MCF 10A (cell line): ENCODE measurements at regions not wholly inside any gene's neighbourhood (a gene's known extent, or its start where the extent isn't known, plus 50 kb on each side); places are given as distances from the start of the nearest gene placed in this dataset.
A peak's percentile ranks its signal among the peaks of the same experiment; 100 is the strongest.

ENCODE experiments used
- BruUV-seq: library from RNA; stranded (reverse); fragments of 400-500 nt; replicated peaks from 2 replicates; lab custom pipeline; 2021; lab: Mats Ljungman, UMichigan
- CTCF ChIA-PET: fragments of 300-600 bp; sonication (Branson Sonifier 250); formaldehyde crosslinking; extraction: SDS; loops from one replicate; lab custom pipeline; 2021; ENCODE audit warnings: antibody characterized with exemption, inconsistent platforms; lab: Yijun Ruan, JAX
- POLR2A ChIA-PET: fragments of 300-600, 350-650 bp; sonication (Branson Sonifier 250); formaldehyde crosslinking; extraction: SDS; loops from one replicate; lab custom pipeline; 2020; ENCODE audit warnings: antibody characterized with exemption, inconsistent platforms; lab: Yijun Ruan, JAX
- DNase-seq: peaks from one replicate; pipeline ENCODE4 v3.0.0-alpha.2; 2018; ENCODE audit not compliant: unreplicated experiment
- H3K27ac Mint-ChIP-seq: one replicate; pipeline ENCODE4 v1.8.0; 2022; ENCODE audit warnings: mild to moderate bottlenecking, low read depth, mixed read lengths; ENCODE audit not compliant: unreplicated experiment
- H3K27me3 Mint-ChIP-seq: one replicate; pipeline ENCODE4 v1.8.0; 2022; ENCODE audit warnings: mixed read lengths; ENCODE audit not compliant: insufficient read depth, unreplicated experiment
- H3K36me3 Mint-ChIP-seq: one replicate; pipeline ENCODE4 v1.8.0; 2022; ENCODE audit warnings: mild to moderate bottlenecking, moderate library complexity, mixed read lengths; ENCODE audit not compliant: insufficient read depth, unreplicated experiment
- H3K4me1 Mint-ChIP-seq: one replicate; pipeline ENCODE4 v1.8.0; 2022; ENCODE audit warnings: mixed read lengths; ENCODE audit not compliant: insufficient read depth, unreplicated experiment
- H3K4me3 Mint-ChIP-seq: one replicate; pipeline ENCODE4 v1.8.0; 2022; ENCODE audit warnings: mild to moderate bottlenecking, moderate library complexity, mixed read lengths; ENCODE audit not compliant: unreplicated experiment
- H3K9me3 Mint-ChIP-seq: one replicate; pipeline ENCODE4 v1.8.0; 2022; ENCODE audit warnings: mixed read lengths; ENCODE audit not compliant: unreplicated experiment
- intact Hi-C: fragments of 100-400 bp; cut with micrococcal nuclease; formaldehyde crosslinking; loops from 2 replicates; pipeline ENCODE4 v1.14.1; 2022
- TF ChIP-seq, protein P1 (sequence below): fragments of 200-600 bp; IDR thresholded peaks from one replicate; pipeline ENCODE4 v1.8.0; 2022; ENCODE audit warnings: antibody characterized with exemption, mild to moderate bottlenecking; ENCODE audit not compliant: unreplicated experiment

DNA sequence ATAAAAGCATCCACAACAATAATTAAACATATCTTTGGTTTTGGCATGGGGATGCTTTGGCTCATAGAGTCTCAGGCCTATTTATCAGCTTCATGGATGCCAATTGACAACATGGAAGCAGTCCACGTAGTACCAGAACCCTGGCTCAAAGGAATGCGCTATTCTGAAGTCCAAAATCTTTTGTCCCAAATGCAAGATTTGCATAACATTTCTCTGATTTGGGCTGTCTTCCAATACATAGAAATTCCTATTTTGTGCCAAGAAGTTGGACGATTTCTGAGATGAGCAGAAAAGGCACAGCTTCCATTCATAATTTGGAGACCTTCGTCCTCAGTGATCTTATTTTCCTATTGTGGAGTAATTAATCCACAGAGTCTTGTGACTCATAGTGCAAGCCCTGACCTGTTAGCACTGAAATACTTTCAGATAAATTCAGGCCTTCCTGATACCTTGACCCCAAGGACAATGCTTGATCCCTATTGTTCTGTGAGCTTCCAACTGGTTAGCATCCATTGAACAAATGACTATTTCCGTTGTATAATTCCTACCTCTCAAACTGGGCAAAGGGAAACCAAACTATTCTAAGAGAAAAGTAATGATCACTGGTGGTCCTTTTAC is 78.4 kb upstream of the CDH11 start:
- Mint-ChIP-seq H3K4me3 (no peak overlapping the region), H3K27ac (no peak overlapping the region), H3K9me3 (peaks cover 71% of the 10 kb centered on the region), H3K4me1 (no peaks in the 10 kb centered on the region), H3K27me3 (no peaks in the 10 kb centered on the region), H3K36me3 (no peaks in the 10 kb centered on the region)
- ChIA-PET CTCF (interaction anchor here (0.7 kb wide), 1 partner anchor 1012 kb away, joined by 3 read pairs; no protein-coding TSS in a partner anchor), POLR2A (no interaction called here)
- TF ChIP-seq, protein P1, sequence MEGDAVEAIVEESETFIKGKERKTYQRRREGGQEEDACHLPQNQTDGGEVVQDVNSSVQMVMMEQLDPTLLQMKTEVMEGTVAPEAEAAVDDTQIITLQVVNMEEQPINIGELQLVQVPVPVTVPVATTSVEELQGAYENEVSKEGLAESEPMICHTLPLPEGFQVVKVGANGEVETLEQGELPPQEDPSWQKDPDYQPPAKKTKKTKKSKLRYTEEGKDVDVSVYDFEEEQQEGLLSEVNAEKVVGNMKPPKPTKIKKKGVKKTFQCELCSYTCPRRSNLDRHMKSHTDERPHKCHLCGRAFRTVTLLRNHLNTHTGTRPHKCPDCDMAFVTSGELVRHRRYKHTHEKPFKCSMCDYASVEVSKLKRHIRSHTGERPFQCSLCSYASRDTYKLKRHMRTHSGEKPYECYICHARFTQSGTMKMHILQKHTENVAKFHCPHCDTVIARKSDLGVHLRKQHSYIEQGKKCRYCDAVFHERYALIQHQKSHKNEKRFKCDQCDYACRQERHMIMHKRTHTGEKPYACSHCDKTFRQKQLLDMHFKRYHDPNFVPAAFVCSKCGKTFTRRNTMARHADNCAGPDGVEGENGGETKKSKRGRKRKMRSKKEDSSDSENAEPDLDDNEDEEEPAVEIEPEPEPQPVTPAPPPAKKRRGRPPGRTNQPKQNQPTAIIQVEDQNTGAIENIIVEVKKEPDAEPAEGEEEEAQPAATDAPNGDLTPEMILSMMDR: no peak
- intact Hi-C loops: no loop called here
- DNase-seq: peak; percentile 41
- no TSS peak for BruUV-seq

DNA sequence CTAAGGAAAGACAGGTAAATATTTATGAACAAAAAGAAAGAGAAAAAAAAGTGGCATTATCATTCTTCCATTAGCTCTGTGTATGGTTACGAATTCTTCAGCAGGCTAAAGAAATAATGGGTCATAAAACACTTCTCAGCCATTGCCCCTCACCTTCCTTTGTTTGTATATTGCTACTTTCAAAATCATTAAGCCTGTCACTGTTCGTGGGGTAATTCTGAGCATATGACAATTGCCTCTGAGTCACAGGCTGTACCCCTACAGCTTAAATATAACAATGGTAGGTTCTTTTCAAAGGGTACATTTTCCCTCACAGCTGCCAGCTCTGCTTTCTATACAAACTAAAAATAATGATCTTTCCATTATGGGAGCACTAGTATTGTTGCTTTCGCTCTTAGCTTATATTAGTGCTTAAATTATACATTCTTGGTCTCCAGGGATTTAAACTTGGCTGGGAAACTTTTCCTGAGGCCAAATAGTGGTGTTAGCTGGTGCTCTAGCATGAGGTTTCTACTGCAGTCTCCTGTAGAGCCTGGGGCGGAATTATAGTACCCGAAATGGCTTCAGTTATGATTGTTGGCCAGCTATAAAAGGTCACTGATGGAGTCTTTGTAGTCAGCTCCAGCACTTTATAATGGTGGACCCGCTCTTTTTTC is 74.7 kb upstream of the CDH11 start:
- Mint-ChIP-seq H3K4me1 (no peaks in the 10 kb centered on the region), H3K9me3 (peaks cover 36% of the 10 kb centered on the region), H3K27me3 (no peaks in the 10 kb centered on the region), H3K27ac (no peak overlapping the region), H3K36me3 (no peaks in the 10 kb centered on the region), H3K4me3 (no peak overlapping the region)
- CTCF ChIA-PET: interaction anchor here (0.5 to 0.6 kb wide), 2 partner anchors 15 to 22 kb away, joined by 3 to 5 read pairs; no protein-coding TSS in a partner anchor
- intact Hi-C loops: no loop called here
- POLR2A ChIA-PET: no interaction called here
- TF ChIP-seq, protein P1: no peak
- no peak for DNase-seq
- no TSS peak for BruUV-seq

DNA sequence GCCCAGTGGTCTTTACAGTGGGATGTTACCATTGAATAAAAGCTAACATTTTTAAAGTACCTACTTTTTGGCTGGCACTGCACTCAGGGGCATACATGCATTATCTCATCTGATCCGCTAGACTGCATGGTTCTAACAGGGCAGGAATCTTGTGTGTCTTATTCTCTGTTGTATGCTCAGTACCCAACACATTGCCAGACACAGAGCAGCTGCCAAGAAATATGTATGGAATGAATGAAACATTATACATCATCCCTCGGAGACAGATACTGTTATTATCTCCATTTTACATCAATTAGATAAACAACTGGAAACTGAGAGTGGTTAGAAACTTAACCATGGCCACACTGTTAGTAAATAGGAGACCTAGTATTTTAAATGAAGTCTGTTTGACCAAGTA is 74.1 kb upstream of the CDH11 start:
- no TSS peak for BruUV-seq
- intact Hi-C loops: no loop called here
- Mint-ChIP-seq H3K9me3 (peaks cover 35% of the 10 kb centered on the region), H3K4me1 (no peaks in the 10 kb centered on the region), H3K36me3 (no peaks in the 10 kb centered on the region), H3K27ac (no peak overlapping the region), H3K27me3 (no peaks in the 10 kb centered on the region), H3K4me3 (no peak overlapping the region)
- DNase-seq: no peak
- TF ChIP-seq, protein P1: no peak
- POLR2A ChIA-PET: no interaction called here
- CTCF ChIA-PET: interaction anchor here (0.6 kb wide), 1 partner anchor 15 kb away, joined by 3 read pairs; no protein-coding TSS in a partner anchor

DNA sequence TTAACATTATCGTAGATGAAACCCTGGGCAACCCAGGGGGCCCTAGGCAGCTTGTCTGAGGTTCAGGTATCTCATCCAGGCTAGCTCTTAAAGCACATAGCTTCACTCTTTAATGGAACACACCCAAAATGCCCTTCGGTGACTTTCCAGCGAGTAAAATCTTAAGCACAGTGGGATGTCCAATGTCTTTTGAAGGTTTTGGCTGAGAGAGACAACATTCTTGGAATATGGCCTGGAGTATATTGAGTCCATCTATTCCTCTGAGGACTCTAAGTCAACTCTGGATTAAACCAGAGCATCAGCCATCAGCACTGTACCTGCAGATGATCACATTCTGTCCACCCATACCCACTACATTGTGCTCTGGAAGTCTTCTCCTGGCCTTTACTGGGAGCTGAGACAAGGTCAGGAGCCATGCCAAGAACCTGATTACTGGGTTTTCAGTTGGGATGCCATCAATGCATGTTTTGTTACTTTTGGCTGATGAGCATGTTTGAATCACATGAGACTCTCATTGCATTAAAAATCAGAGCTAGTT is 63.4 kb upstream of the CDH11 start:
- ChIA-PET POLR2A (no interaction called here), CTCF (no interaction called here)
- H3K4me3 Mint-ChIP-seq: no peak overlapping the region
- TF ChIP-seq, protein P1: no peak
- no TSS peak for BruUV-seq
- H3K4me1 Mint-ChIP-seq: no peaks in the 10 kb centered on the region
- no peak overlapping the region for H3K27ac Mint-ChIP-seq
- intact Hi-C loops: no loop called here
- H3K9me3 Mint-ChIP-seq: peaks cover 15% of the 10 kb centered on the region
- DNase-seq: no peak
- no peaks in the 10 kb centered on the region for H3K36me3 Mint-ChIP-seq
- H3K27me3 Mint-ChIP-seq: no peaks in the 10 kb centered on the region
